CD4-positive, alpha-beta T cell treated with Interferon alpha-2 for 1 hour (primary cell): ENCODE measurements at regions not wholly inside any gene's neighbourhood (a gene's known extent, or its start where the extent isn't known, plus 50 kb on each side); places are given as distances from the start of the nearest gene placed in this dataset.

Experiments
- DNase-seq, 2 donors: peaks; one replicate each; pipeline ENCODE4 v3.0.0-alpha.2; 2020 to 2022

DNA sequence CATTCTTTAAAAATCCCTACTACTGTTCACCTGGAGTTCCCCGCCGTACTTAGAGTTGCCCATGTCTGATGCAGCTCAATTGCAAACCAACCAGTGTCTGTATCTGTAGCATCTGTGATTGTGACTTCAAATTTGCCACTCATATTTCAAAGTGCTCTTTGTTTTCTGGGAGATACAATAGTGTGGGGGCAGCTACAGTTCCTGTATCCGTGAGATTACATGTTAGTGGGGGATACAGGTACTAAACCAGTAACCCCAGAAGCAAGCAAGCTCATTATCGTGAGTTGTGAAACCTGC is 140.9 kb downstream of the ANKRD60 start:
- no peak for DNase-seq

DNA sequence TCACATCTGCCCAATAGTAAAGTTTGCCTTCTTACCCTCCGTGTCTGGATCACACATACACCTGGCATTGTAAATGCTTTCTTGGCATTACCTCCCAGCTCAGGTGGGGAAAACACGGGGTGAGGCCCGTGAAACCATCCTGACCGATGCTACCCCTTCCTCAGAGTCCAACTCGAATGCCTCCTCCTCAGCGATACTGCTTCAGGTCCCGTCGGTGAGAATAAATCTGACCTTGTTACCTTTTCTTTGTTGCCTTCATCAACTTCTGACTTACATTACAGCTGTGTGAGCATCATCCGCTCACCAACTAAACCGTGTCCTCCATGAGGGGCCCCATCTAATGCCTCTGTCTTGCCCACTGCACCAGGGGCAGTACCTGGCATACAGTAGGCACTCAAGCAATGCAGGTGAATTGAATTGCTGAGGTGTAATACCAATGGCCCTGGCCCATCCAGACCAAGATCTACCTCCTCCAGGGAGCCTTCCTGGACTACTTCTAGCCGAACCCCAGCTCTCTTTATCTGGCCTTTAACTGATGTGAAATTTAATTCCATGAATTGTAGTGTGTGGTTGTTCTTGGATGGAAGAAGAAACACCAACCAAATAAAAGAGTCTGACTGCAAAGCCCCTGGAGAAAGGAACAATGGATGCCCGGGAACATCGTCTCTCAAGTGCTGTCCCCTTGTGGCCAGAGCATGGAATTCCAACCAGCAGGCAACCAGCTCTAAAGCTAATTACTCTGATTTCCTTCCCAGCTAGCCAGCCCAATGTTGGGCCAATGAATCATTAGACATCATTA is 141.5 kb downstream of the ANKRD60 start:
- peak in 1 of 2 donors; percentile 12 for DNase-seq

DNA sequence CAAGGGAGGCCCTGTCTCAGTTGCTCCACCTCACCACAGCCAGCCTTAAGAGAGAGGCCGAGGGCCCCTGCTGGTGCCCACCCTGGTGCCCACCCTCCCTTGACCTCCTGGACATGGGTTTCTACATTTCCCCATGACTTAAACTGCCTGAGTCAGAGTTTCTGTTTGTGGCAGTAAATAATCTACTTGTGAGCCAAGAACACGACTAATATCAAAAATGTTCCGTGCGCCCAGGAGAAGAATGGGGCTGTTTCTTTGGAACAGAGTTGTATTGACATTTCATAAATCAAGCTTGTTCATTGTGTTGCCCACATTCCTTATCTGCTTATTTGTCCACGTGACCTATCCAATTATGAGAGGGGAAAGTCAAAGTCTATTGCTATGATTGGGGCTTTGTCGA is 143.5 kb downstream of the ANKRD60 start:
- no peak for DNase-seq

DNA sequence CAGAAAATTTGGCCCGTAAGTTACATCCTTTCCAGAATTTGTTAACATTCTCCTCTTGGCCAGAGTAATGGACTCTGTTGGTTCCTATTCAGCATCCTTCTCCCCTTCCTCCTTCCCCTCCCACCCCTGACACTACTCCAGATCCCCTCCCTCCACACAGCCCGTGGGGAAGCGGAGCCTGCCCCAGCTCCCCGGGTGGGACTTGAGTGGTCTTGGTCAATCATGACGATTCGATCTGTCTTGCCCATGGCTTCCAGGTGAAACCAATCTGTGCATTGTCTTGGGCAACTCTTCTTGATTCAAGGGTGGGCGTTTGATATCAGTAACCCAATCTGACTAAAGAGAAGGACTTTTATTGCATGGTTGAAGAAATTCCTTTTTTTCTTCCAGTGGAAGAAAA is 143.9 kb downstream of the ANKRD60 start:
- no peak for DNase-seq

DNA sequence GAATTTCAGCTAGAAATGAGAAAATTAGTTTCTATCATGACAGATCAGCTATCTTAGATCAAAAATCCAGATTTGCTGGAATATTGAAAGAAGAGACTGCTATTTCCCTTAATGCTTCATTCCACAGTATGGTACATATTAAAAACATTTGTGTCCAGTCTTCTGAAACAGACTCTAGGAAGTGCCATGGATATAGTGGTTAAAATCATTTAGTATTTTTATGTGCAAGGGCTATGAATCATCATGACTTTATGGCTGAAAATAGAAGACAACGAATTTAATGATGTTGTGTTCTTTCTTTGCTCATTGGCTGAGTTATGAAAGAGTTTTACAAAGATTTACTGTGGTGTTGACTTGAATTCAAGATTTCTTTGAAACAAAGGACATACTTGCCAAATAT is 146.6 kb downstream of the ANKRD60 start:
- no peak for DNase-seq

DNA sequence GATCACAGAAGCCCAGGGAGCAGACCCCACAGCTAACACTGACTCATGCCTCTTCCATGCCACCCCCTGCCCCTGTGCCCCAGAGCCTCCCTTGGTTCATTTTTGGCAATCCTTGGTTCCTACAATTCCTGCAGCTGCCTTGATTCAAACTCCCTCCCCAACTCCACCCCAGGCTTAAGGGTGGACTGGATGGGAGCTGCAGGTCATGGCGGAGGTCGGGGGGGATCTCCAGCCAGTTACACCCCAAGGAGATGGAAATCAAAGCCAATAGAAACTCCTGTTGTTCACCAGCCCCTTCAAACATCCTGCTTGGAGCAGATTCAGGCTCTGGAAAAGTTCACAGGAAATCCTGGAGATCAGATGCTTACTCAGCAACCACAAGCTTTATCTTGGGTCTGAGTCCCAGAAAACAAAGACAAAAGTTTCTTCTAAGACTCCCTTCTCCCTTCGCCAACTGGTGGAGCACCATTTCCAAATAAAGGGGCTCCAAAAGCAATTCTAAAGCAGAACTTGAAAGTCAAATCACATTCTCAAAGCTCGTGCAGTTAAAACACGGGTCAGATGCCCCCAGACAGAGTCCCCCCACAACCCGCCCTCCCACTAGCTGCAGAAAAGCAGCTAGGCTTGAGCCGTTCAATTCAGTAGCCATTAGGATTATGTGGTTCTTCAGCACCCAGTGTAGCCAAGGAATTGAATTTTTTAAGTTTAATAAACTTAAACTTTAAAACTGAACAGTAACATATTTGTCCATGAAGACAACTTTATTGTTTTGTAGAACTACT is 149.5 kb downstream of the ANKRD60 start:
- no peak for DNase-seq

DNA sequence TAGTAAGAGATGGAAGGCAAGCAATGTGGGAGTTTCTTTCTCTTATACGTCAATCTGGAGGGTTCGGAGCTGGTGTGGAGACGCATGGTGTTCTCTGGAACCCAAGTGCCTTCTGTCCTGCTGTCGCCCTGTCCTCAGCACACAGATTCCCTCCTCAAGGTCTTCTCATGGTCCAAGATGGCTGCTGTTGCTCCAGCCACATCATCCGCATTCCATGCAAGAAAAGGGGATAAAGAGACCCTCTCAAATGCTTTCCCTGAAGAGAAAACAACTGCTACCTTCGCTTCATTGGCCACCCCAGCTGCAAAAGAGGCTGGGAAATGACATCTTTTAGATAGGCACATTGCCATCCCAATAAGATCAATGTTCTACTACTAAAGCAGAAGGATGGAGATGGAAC is 151.2 kb downstream of the ANKRD60 start:
- DNase-seq: no peak

DNA sequence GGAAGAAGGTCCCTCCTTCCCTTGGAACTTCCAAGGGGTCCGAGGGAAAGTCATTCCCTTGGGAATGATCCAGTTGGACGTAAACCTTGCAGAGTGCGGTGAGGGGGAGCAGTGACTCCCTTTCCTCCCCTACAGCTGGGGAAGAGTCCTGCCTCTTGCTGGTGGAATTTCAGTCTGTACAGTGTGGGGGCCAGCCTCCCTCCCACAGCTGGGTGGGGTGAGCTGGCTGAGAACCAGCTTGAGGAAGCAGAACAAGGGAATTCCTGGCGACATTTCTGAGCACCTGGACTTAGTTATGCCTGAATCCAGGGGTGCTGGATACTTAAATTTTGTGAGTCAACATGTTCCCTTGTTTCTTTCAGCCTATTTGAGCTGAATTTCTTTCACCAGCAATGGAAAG is 152.0 kb downstream of the ANKRD60 start:
- no peak for DNase-seq

DNA sequence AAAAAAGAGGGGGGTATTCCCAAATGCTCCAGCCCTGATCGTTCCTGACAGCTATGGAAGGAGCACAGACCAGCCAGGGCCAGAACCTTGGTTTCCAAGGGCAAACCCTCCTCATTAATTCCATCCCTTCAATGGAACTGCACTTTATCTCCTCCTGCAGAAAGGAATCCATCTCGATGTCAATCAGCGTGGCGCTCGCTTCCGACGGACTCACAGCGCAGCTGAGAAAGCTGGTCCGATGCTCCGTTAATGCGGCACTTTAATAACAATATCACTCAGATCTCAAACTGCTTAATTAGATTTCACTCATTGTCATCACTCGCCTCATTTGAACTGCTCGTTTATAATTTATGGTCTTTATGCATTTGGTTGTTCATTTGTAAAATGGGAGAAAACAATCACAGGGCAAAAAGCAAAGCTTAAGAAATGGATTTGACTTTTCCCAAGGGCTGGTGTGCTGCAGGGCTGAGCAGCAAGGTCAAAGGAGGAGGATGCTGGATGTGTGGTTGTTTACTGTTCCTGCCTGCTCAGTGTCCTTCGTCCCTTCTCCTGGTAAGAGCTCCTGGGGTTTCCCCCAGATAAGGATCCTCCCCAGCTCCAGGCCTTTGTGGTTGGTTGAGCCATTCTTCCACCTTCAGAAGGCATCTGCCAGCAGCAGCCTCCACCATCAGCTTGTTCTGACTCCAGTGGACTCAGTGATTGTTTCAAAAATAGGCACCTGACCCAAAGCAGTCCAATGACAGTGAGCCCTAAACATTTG is 152.7 kb downstream of the ANKRD60 start:
- no peak for DNase-seq

DNA sequence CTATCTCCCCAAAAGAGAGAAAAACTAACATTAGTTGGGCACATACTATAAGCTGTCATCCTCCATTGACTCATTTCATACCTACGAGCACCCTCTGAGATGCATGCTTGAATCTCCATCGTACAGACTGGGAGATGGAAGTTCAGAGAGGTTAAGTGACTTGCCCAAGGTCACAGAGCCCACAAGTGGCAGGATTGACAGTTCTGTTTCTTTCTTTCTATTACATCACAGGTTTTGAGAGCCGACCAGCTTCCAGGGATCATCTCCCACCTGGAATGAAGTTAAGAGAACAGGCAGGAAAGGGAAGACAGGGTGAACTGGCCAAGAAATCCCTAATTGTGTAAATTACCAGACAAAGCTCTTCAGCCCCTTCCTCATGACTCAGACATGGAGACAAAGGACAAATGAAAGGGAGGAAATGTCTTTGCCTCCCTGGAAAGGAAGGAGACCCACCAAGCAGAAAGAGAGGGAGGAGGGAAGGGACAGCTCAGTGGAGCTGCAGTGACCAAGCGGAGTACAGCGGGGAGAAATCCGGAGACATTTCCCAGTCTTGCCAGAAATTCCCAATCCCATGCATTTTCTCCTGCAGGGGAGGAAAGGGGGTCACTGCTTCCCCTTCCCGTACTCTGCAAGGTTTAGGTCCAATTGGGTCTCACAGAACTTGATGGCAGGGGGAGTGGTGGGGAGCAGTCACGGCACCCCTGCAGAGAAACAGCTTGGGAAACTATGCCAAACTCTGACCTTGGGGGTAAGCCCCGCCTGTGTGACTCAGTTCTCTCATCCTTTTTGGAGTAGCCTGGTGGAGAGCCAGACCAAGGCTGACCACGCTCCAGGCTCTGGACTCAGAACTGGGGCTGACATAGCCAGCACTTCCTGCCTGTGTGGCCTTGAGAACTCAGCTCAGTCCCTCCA is 154.3 kb downstream of the ANKRD60 start:
- no peak for DNase-seq

DNA sequence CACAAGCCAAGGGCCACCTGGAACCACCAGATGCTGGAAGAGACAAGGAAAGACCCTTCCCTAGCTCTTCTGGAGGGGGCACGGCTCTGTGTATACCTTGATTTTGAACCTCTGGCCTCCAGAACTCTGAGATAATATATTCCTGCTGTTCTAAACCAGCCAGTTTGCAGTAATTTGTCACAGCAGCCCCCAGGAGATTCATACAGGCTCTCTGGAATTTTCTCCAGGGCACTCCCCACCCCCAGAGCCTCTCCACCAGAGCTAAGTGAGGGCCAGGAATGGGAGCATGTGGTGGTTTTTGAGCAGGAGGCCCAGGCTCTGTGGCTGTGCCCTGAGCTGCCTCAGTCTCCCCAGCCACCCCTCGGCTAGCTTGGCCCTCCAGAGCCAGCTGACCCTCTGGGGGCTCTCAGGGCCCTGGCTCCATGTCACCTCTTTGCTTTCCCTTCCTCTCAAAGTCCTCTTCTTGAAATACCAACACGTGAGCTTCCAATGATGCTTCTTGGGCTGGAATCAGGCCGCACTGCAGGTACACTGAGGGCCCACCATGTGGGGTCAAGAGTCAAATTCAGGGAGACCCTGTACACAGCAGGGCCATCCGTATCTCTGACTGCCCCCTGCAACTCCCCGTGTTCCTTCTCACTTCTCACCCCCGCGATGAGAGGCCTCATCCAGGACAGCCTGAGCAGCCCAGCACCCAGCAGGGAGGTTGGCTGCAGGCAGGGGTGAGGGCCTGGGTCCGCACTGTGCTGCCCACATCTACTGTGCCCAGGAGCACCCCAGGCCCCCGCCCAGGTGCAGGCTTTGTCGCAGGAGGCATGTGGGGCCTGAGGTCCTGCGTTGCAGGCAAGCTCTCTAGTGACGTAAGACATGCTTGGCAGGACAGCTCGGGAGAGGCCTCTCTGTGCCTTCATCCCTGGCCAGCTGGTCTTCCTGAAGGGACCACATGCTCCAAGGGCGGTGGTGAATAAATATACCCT is 155.5 kb downstream of the ANKRD60 start:
- no peak for DNase-seq

DNA sequence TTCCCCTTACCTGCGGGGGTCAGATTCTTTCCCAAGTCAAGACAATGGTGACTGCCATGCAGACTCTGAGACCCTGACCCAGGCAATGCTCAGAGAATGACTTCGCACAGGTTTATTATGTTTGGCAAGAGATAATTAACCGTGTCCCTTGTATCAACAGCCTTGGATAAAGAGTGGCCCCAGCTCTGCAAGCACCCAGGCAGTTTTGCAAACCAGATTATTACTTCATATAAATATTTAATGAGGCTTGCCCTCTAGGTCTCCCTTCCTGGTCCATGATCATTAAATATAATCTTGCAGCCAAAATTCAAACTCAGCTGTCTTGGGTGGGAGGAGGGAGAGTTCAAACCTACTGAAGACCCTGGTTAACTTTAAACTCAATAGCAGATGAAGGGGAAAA is 156.5 kb downstream of the ANKRD60 start:
- DNase-seq: no peak

DNA sequence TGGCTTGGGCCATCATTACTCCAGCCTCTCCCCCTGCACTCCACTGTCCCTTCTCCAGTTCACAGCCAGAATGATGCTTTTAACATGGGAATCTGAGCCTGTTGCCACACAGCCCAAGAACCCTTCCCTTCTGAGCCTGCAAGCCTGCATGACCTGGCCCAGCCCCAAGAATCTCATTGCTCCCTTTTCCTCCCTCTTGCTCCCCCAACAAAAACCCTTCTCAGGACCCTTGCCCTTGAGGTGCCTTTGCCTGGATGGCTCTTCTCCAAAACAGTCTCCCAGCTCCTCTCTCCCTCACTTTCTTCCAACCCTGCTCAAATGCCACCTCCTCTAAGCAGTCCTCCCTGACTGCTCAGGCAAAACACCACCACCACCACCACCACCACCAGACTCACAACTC is 157.2 kb downstream of the ANKRD60 start:
- no peak for DNase-seq

DNA sequence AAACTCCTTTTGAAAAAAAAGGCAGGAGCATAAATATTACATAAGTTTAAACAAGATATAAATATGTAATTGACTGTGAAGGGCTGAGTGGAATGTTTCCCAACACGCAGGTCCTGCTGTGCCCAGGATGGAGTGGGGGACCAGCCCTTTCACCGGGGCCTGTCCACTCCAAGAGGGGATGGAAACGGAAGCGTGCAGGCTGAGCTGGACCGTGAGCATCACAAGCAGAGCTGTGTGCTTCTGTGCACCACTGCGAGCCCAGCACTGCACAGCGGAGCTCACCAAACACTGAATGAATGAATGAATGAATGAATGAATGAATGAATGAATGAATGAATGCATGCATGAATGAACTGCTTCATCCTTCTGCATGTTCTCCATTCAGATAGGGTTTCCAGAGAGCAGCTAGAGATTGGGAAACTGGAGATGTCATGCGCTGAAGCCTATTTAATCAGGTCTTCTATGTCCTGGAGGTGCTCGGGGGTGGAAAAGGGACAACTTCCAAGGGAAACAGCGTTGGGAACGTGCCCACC is 157.7 kb downstream of the ANKRD60 start:
- DNase-seq: no peak

DNA sequence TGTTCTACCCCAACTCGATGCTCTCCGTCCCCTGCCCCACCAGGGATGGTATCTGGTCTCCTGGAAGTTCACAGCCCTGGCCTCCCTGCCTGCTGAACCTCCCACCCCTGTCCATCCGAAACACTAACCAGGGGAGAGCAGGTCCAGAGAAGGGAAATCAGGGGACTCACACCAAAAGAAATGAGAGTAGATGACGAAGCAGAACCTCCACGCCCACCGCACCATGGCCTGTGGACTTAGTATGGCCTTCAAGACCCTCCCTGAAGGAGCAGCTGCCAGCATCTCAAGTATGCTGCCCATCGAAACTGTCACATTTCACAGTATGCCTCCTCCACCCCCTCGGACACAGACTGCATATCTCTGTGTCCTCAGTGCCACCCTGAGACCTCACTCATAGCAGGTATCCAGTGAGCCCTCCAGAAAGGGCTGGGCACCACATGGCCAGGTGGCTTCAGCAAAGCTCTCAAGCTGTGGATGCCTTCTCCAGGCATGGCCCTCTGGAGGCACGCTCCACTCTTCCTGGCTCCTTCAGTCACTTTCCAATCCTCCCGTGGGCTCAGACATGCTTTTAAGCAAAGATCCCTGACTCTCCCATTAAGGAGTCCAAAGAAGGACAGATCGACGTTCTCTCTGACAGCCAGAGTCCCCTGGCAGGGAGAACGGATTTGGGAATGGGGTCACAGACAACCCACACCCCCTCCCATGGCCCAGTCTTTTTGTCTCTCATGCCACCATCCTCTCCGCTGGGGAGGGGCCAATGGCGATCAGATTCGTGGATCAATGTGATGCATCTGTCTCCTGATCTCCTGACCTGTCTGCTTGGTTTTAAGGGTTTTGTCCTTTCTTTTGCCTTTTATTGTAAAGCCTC is 158.4 kb downstream of the ANKRD60 start:
- DNase-seq: no peak

DNA sequence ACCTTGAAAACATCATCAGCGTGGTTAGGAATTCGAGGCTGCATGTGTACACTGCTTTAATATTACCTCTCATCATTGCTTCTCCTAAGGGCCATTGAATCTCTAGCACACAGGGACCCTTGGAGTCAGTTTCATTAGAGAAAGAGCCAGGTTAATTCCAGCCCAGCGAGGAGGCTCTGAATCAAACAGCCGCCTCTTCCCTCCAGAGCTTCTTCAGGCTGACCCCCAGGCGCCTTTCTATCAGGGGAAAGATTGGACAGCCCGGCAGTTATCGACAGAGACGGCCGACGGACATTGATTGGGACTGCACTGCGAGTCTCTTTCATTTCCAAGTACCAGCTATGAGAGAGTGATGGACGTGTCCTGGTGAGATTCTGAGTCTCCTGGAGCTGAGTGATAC is 159.2 kb downstream of the ANKRD60 start:
- no peak for DNase-seq

DNA sequence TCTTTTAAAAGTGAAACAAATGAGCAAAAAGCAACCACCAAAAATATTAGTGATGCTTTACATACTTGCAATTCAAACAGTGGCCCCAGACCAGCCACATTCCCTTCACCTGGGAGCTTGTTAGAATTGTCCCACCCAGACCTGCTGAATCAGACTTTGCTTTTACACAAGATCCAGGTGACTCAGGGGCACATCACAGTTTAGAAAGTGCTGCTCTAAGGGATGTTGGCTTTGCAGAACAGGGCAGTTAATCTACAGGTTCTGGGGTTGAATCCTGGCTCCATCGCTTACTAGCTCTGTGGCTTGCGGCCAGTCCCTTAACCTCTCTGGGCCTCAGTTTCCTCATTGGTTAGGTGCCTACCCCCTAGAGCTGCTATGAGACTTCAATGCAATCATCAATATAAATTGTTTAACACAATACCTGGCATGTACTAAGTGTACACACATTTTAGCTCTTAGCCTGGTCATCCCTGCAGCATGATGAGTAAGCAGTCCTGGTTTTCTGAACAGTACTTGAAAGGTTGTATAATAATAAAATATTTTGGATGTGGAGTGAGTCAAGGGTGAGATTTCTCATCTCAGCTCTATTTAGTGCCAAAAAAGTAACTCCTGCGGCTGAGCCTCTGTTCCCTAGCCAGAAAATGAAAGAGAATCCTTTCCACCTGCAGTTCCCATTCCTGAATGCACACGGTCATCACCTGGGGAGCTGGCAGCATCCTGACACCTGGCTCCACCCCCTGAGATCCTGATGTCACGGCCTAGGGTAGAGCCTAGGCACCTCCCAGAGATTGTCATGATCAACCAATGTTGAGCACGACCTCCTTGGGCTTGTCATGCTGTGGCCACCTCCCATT is 162.7 kb downstream of the ANKRD60 start:
- no peak for DNase-seq

DNA sequence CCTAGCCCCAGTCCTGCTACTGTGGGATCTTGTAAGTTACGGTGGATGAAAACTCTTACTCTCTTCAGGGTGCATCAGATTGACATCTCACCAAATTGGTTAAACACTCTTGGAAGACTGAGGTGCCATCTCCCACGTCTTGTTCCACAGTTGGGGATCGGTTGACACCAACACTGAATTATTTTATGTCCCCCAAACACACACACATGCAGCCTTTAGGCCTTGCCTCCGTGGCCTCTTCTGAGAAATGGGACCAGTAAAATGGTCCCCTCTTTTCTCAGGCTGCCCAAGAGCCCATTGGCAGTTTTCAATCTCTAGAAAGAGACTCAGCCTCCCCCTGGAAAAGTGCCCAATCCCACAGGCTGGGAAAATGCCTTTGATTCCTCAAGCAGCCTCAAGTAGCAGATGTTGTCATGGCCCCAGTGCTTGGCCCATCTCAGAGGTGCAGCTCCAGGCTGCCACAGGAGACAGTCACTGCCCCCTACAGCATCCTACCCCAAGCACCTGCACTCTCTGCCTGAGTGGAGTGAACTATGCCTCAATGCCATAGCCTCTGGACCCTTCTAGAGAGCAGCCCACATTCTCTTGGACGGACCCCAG is 163.9 kb downstream of the ANKRD60 start:
- no peak for DNase-seq

DNA sequence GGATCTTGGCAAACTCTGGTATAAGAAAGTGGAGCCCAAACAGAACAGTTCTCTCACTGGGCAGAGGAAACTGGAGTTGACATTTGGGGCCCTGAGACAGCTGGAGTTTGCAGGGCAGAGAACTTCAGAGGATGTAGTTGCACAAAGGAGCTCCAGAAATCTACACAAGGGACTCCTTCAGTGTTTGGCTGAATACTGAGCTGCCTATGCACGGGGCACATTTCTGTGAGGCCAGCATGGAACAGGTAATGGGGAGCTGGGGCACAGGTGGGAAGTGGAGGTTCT is 169.3 kb downstream of the ANKRD60 start:
- no peak for DNase-seq
